ENCODE measurements at regions not wholly inside any gene's neighbourhood (a gene's known extent, or its start where the extent isn't known, plus 50 kb on each side); places are given as distances from the start of the nearest gene placed in this dataset.

GRCh38 chr14:58872061-58872460 lies 234.3 kb downstream of the DACT1 start:
- no peak overlapping the region for H3K27ac ChIP-seq (ENCODE audit: low read depth, low read length)
- H2BK15ac ChIP-seq (ENCODE audit: low read length), result no peak overlapping the region
- no peak overlapping the region for H3K9ac ChIP-seq (replicated peaks in 1 of 4; ENCODE audit: extremely low read depth in 1 of 4, low read depth in 3 of 4, low read length in 3 of 4)
- no peak overlapping the region for H2BK20ac ChIP-seq (ENCODE audit: low read length)
- no peaks in the 10 kb centered on the region for H3K23me2 ChIP-seq (ENCODE audit: low read depth, low read length)
- no peak overlapping the region for H3K56ac ChIP-seq (replicated peaks; ENCODE audit: insufficient read length, low read depth, low read length)
- H3K79me1 ChIP-seq (ENCODE audit: low read depth, low read length), result no peaks in the 10 kb centered on the region
- peaks cover 0 to 2% of the 10 kb centered on the region in 2 experiments for H4K20me1 ChIP-seq (replicated peaks in 1 of 2; ENCODE audit: control insufficient read depth in 1 of 2, insufficient read depth in 2 of 2, low read length in 2 of 2)
- no peaks in the 10 kb centered on the region for H3K9me3 ChIP-seq (ENCODE audit: insufficient read depth in 2 of 2, low read depth in 1 of 2, low read length in 1 of 2)
- no peak for FAIRE-seq
- no peak overlapping the region for H4K8ac ChIP-seq (ENCODE audit: extremely low read depth, insufficient read depth, low read length)
- H3K14ac ChIP-seq (ENCODE audit: insufficient read length), result no peak overlapping the region
- H2AFZ ChIP-seq (ENCODE audit: low read length), result no peak overlapping the region
- H3K4ac ChIP-seq (replicated peaks; ENCODE audit: insufficient read length, low read depth, low read length), result no peak overlapping the region
- no peak overlapping the region for H4K91ac ChIP-seq (replicated peaks; ENCODE audit: insufficient read length, low read length)
- H3K79me2 ChIP-seq (ENCODE audit: control insufficient read depth in 1 of 2, insufficient read depth in 2 of 2, low read length in 2 of 2), result no peaks in the 10 kb centered on the region
- ChIA-PET CTCF (ENCODE audit: partially characterized antibody) (interaction anchor here (0.6 to 1.8 kb wide), 2 partner anchors 10 to 12 kb away, joined by 3 read pairs; no protein-coding TSS in a partner anchor), POLR2A (ENCODE audit: partially characterized antibody) (no interaction called here)
- no peak overlapping the region for H2BK120ac ChIP-seq (replicated peaks; ENCODE audit: low read depth, low read length)
- H3K36me3 ChIP-seq (ENCODE audit: control insufficient read depth in 2 of 4, insufficient read depth in 4 of 4, low read length in 3 of 4), result no peaks in the 10 kb centered on the region
- H2AK5ac ChIP-seq (ENCODE audit: low read depth, low read length), result no peak overlapping the region
- no peak for DNase-seq (ENCODE audit: low read depth in 1 of 2, low spot score in 2 of 2)
- no peaks in the 10 kb centered on the region for H3K27me3 ChIP-seq (replicated peaks in 1 of 4; ENCODE audit: control insufficient read depth in 3 of 4, extremely low read depth in 1 of 4, insufficient read depth in 3 of 4, low read length in 3 of 4)
- no peak overlapping the region for H3K4me2 ChIP-seq (ENCODE audit: insufficient read depth in 1 of 2, low read depth in 2 of 2, low read length in 2 of 2)
- 87% methylated on average over 6 of the region's 6 CpGs; no CpG with 5 or more reads in 1 of the 2 experiments for WGBS, 2 experiments (ENCODE audit: extremely low coverage in 1 of 2, insufficient coverage in 1 of 2, insufficient read length in 1 of 2, insufficient replicate concordance in 2 of 2, low coverage in 1 of 2, low lambda C conversion rate in 2 of 2, missing lambda C conversion rate in 1 of 2)
- H2BK12ac ChIP-seq (ENCODE audit: low read depth, low read length), result no peak overlapping the region
- H3K4me3 ChIP-seq (ENCODE audit: extremely low read depth in 1 of 4, insufficient read depth in 2 of 4, low read depth in 3 of 4, low read length in 4 of 4), result no peak overlapping the region
- no peak overlapping the region for H4K5ac ChIP-seq (ENCODE audit: insufficient read length, low read depth, low read length)
- H2BK5ac ChIP-seq (ENCODE audit: low read depth, low read length), result no peak overlapping the region
- no peak for TF ChIP-seq CEBPB (IDR thresholded peaks at IDR 0.05; ENCODE audit: low read depth, low read length)
- no peak for TF ChIP-seq TAF1 (IDR thresholded peaks at IDR 0.05; ENCODE audit: low read depth, low read length)
- no peak for TF ChIP-seq HDAC2 (IDR thresholded peaks at IDR 0.05; ENCODE audit: borderline replicate concordance in 1 of 2, low read depth in 2 of 2, low read length in 2 of 2)
- no peak for TF ChIP-seq PHF8 (conservative IDR thresholded peaks at IDR 0.05; ENCODE audit: low read depth, low read length)
- TF ChIP-seq CBX8 (IDR thresholded peaks at IDR 0.05; ENCODE audit: borderline replicate concordance, low read depth, low read length), result no peak
- no peak for TF ChIP-seq KDM5A (IDR thresholded peaks at IDR 0.05; ENCODE audit: low read length)
- TF ChIP-seq BRCA1 (IDR thresholded peaks at IDR 0.05; ENCODE audit: low read depth, low read length), result no peak
- TF ChIP-seq, protein P1, sequence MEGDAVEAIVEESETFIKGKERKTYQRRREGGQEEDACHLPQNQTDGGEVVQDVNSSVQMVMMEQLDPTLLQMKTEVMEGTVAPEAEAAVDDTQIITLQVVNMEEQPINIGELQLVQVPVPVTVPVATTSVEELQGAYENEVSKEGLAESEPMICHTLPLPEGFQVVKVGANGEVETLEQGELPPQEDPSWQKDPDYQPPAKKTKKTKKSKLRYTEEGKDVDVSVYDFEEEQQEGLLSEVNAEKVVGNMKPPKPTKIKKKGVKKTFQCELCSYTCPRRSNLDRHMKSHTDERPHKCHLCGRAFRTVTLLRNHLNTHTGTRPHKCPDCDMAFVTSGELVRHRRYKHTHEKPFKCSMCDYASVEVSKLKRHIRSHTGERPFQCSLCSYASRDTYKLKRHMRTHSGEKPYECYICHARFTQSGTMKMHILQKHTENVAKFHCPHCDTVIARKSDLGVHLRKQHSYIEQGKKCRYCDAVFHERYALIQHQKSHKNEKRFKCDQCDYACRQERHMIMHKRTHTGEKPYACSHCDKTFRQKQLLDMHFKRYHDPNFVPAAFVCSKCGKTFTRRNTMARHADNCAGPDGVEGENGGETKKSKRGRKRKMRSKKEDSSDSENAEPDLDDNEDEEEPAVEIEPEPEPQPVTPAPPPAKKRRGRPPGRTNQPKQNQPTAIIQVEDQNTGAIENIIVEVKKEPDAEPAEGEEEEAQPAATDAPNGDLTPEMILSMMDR (IDR thresholded peaks at IDR 0.05; ENCODE audit: control extremely low read depth in 1 of 3, insufficient read depth in 1 of 3, low read depth in 1 of 3, low read length in 3 of 3), result no peak
- no peak overlapping the region for H3K23ac ChIP-seq (ENCODE audit: insufficient read length)
- H3K18ac ChIP-seq (ENCODE audit: extremely low read depth, low read length), result no peak overlapping the region
- no peaks in the 10 kb centered on the region for H3K4me1 ChIP-seq (replicated peaks in 1 of 4; ENCODE audit: control insufficient read depth in 3 of 4, insufficient read depth in 4 of 4, low read length in 3 of 4)
